GM21619 (cell line): ENCODE measurements at regions not wholly inside any gene's neighbourhood (a gene's known extent, or its start where the extent isn't known, plus 50 kb on each side); places are given as distances from the start of the nearest gene placed in this dataset.

ENCODE experiments used
- ATAC-seq: cut with Tn5 transposase; IDR thresholded peaks from one replicate; pipeline ENCODE4 v1.9.1; 2021; ENCODE audit not compliant: unreplicated experiment

GRCh38 chr2:136195226-136195625 is 77.3 kb upstream of the CXCR4 start:
- ATAC-seq, result no peak

GRCh38 chr2:136191041-136191440 is 73.1 kb upstream of the CXCR4 start:
- no peak for ATAC-seq

GRCh38 chr2:136189221-136189782 is 71.4 kb upstream of the CXCR4 start:
- no peak for ATAC-seq

- no peak for ATAC-seq
Observed at GRCh38 chr2:136188086-136188485, 70.1 kb upstream of the CXCR4 start.

GRCh38 chr2:136185981-136186776 is 68.2 kb upstream of the CXCR4 start:
- ATAC-seq, result no peak

GRCh38 chr2:136183097-136183496 is 65.1 kb upstream of the CXCR4 start:
- no peak for ATAC-seq

- ATAC-seq, result no peak
Observed at GRCh38 chr2:136182315-136182714, 64.4 kb upstream of the CXCR4 start.

- no peak for ATAC-seq
Observed at GRCh38 chr2:136179602-136179975, 61.6 kb upstream of the CXCR4 start.

- no peak for ATAC-seq
Observed at GRCh38 chr2:136178941-136179601, 61.1 kb upstream of the CXCR4 start.

- ATAC-seq, result no peak
Observed at GRCh38 chr2:136175868-136176267, 57.9 kb upstream of the CXCR4 start.

- ATAC-seq, result no peak
Observed at GRCh38 chr2:136175466-136175865, 57.5 kb upstream of the CXCR4 start.

- ATAC-seq, result no peak
Observed at GRCh38 chr2:136173126-136173525, 55.2 kb upstream of the CXCR4 start.

- ATAC-seq, result no peak
Observed at GRCh38 chr2:136171223-136171622, 53.3 kb upstream of the CXCR4 start.

GRCh38 chr2:136168720-136169119 is 50.8 kb upstream of the CXCR4 start:
- ATAC-seq, result no peak

- no peak for ATAC-seq
Observed at GRCh38 chr2:136167721-136168475, 49.9 kb upstream of the CXCR4 start.
